GM19324 (cell line): ENCODE measurements at regions not wholly inside any gene's neighbourhood (a gene's known extent, or its start where the extent isn't known, plus 50 kb on each side); places are given as distances from the start of the nearest gene placed in this dataset.
"Not testable (repeated sequence)": the region's sequence is repeated elsewhere in the genome, so short reads cannot be mapped to it uniquely, and the experiment has no call there.

Source experiments
- ATAC-seq: cut with Tn5 transposase; IDR thresholded peaks from one replicate; pipeline ENCODE4 v1.9.1; 2021; ENCODE audit warnings: mild to moderate bottlenecking, moderate library complexity; ENCODE audit not compliant: unreplicated experiment, low FRiP score

DNA sequence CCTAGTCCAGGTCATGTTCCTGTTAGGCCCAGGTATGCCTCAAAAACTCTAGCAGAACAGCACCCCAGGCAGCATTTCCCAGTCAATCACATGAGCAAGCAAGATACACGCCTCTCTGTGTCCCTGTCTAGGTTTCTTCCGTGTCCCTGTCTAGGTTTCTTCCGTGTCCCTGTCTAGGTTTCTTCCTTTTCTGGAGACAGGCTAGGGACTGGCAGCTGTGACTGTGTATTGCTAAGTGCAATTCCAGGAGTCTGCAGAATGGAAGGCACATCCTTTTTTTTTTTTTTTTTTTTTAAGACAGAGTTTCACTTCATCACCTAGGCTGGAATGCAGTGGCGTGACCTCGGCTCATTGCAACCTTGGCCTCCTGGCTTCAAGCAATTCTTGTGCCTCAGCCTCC is 77.6 kb downstream of the SETD4 start:
- no peak for ATAC-seq

DNA sequence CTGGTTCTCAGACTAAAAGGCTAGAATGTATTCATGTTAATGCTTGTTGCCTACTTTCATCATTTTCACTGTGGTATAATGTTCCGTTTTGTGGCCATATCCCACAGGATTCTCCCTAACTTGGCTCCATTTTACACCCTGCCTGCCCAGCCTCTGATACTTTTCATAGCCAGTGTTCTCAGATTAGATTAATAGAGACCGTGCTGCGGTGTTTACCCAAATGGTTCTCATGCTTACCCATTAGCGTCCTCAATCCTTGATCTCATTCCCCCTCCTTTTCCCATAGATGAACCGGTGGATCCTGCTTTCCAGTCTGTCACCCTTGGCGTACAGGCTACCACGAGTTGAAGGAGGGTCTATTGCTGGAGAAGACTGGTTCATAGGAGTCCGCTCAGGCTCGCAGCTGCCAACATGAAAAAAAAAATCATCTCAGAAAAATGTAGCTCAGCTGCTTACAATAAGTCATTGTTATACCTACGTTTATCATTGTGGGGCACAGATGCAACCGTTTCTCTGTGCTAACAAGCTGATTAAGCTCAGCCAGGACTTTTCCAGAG is 78.7 kb downstream of the SETD4 start:
- no peak for ATAC-seq

- no peak for ATAC-seq
These were observed 79.5 kb downstream of the SETD4 start for GRCh38 chr21:35980821-35981220.

DNA sequence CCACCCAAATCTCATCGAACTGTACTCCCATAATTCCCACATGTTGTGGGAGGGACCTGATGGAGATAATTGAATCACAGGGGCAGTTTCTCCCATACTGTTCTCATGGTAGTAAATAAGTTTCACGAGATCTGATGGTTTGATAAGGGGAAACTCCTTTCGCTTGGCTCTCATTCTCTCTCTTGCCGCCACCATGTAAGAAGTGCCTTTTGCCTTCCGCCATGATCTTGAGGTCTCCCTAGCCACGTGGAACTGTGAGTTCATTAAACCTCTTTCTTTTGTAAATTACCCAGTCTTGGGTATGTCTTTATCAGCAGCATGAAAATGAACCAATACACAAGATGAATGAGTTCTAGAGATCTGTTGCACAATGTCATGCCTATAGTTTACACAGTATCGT is 82.5 kb downstream of the SETD4 start:
- ATAC-seq: not testable (repeated sequence)

GRCh38 chr21:35976929-35977328 is 83.4 kb downstream of the SETD4 start:
- ATAC-seq: no peak

- no peak for ATAC-seq
These were observed 83.8 kb downstream of the SETD4 start for GRCh38 chr21:35976481-35976880.

DNA sequence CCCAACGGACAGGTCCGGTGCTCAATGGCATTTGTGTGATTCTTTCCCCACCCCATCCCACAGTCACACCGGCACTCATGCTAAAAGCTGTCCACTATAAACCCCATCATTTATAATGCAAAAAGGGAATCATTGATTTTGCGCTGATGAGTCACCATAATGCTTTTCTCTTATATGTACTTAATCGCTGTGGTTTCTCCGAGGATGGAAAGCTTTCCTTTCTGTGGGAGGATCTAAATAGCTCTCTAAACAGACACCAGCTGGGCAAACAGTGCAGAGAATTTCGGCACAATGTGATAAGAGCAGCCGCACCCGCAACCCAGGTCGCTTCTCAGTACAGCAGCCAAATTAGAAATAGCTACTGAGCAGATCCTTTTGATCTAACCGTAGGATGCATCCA is 85.6 kb downstream of the SETD4 start:
- no peak for ATAC-seq

- no peak for ATAC-seq
These were observed 88.5 kb downstream of the SETD4 start for GRCh38 chr21:35971824-35972223.

GRCh38 chr21:35969281-35969680 is 91.0 kb downstream of the SETD4 start:
- no peak for ATAC-seq

- no peak for ATAC-seq
These were observed 91.8 kb downstream of the SETD4 start for GRCh38 chr21:35968564-35968963.

GRCh38 chr21:35965699-35966098 is 94.6 kb downstream of the SETD4 start:
- ATAC-seq: no peak

GRCh38 chr21:35963920-35964451 is 96.3 kb downstream of the SETD4 start:
- ATAC-seq: no peak

- ATAC-seq: no peak
These were observed 97.4 kb downstream of the SETD4 start for GRCh38 chr21:35962917-35963316.

DNA sequence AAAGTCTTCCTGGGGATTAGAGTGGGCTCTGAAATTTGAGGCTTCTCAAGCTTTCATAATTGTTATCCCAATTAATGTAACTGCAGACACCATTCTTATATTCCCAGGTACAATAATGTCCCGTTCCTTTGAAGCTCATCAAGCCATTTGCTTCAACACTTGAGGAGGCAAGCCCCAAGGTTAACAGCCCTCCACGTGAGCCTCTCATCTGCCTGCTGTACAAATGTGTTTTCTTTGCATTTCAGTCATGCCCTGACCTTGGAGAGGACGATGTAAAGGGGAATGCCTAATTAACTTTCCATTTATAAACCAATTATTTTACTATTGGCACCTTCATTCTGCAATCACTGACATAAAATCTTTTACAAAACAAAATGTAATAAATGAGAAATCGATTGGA is 106.3 kb downstream of the SETD4 start:
- ATAC-seq: no peak

GRCh38 chr21:35953597-35953996 is 106.7 kb downstream of the SETD4 start:
- no peak for ATAC-seq

GRCh38 chr21:35952651-35953340 is 107.5 kb downstream of the SETD4 start:
- no peak for ATAC-seq

DNA sequence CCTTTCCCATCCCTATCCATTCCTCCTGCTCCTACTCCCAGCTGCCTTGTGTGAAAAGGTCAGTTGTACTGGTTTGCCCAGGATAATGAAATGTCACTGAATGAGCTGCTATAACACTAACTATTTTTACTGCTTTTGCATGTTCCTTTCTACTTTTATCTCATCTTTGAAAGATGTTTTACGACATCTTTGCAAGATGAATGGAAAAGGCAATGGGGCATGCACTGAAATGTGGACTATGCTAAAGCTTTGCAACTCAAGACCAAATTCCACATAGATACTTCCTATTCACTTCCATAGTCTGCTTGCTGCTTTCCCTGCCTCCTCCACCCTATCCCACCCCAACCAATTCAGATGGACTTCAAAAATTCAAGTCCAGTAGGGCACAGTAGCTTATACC is 111.3 kb downstream of the SETD4 start:
- ATAC-seq: no peak

GRCh38 chr21:35945089-35945671 is 115.1 kb downstream of the SETD4 start:
- no peak for ATAC-seq

GRCh38 chr21:35943752-35944151 is 116.6 kb downstream of the SETD4 start:
- no peak for ATAC-seq

- no peak for ATAC-seq
These were observed 117.8 kb downstream of the SETD4 start for GRCh38 chr21:35942211-35943144.
